SKM-1 treated with dmso at 0.1 percent for 144 hours (cell line): ENCODE measurements at regions not wholly inside any gene's neighbourhood (a gene's known extent, or its start where the extent isn't known, plus 50 kb on each side); places are given as distances from the start of the nearest gene placed in this dataset.

Source experiments
- DNase-seq: peaks from one replicate; lab custom pipeline; 2025; ENCODE audit not compliant: unreplicated experiment; lab: John Stamatoyannopoulos, UW

DNA sequence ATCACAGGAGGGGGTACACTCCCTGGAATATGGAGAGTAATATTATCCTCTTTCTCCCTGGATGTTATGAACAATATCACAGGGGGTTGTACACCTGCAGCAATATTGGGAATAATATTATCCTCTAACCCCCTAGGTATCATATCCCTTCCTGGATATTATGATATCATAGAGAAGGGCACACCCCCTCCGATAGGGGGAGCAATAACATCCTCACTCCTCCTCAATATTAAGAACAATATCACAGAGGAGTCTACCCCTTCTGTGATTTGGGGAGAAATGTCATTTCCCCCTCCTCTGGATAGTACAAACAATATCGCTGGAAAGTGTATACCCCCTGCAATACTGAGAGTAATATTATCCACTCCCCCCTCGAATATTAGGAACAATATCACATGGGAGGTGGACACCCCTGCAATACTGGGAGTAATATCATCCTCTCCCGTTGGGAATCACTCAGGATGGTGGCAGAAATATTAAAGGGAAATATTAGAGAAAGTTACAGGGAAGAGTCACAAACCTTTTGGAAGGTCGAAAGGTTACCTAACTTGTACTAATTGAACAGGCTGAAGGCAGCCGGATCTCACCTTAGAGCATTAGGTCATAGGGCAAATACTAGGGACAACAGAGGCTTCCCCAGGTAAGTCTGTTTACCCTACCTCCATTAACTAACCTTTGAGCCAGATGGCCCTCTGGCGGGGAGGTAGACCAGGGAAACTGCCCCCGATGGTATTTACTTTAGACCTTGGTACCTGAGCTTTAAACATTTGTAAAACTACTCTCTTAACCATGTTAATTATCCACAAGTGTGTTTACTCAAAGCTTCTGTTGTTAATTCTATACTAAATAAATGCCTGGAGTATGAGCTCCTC lies 57.5 kb upstream of the FREM1 start:
- no peak for DNase-seq

DNA sequence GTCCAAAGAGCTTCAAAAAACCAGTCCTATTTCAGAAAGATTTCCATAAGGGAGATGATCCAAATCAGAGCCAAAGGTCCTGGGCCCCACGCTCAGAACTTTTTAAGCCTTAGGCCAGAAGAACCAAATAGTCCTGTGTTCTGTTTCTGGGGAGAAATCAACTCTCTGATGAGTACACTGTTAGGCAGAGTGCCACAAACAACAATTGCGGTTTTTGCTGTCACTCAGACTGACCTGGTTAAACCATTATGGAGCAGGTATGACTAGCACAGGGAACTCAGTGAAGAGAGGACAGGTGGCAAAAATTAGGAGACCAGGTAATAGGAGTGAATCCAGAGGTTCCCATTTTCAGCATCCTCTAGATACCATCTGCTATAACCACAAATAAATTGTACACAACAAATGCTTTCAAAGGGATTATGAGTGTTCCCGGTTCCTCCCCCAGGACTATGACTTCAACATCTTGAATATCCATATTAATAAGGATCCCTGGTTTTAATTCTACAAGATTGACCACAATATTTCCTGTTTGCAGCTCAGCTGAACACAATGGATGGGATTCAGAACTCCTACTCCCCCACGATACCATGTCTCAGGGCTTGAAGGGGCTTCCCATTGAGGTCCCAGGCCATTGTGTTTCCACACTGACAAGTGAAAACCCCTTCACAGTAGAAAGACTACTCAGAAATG lies 52.1 kb upstream of the FREM1 start:
- no peak for DNase-seq

DNA sequence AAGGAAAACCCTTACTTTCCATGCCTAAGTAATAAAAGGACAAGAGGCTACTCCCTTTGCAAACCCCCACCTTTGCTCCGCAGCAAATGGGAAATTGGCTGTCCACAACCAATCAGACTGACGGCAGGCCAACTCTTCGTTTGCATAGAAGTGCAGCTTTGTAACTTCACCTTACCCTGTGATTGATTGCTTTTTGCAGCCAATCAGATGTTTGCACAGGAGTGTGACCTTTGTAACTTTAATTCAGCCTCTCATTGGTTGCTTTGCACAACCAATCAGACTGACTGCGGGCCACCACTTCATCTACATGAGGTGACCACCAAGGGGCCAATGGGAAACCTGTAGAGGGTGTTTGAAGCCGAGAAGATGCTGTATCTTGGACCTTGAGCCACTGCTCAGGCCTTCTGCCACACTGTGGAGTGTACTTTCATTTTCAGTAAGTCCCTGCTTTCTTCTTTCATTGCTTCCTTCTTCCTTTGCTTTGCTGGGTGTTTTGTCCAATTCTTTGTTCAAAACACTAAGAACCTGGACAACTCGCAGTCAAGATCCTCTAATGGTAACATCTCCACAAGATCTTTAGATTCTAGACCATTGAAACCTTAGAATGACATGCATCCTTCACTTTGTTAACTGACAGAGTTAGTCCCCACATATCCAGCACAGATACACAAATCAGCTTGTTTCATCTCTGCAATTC lies 51.3 kb upstream of the FREM1 start:
- DNase-seq, result no peak

DNA sequence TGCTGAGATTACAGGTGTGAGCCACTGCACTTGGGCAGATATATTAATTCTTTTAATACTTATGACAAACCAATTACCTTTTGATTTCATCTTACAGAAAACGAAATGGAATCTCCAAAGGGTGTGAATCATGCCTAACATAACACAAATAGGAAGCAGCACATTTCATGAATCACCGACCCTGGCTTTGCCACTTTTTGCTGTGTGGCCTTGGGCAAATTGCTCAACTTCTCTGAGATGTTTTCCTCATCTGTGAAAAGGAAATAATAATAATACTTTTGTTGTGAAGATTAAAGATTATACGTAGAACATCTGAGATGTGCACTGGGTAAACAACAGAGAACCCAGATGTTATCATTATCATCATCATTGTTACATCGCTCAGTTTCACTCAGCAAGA lies 50.7 kb upstream of the FREM1 start:
- no peak for DNase-seq
